ENCODE measurements at regions not wholly inside any gene's neighbourhood (a gene's known extent, or its start where the extent isn't known, plus 50 kb on each side); places are given as distances from the start of the nearest gene placed in this dataset.

GRCh38 chr9:78103971-78104433 lies 72.4 kb upstream of the GNAQ start:
- H3K9me3 ChIP-seq (ENCODE audit: control insufficient read depth, insufficient read depth, low read length), result no peaks in the 10 kb centered on the region
- H4K20me1 ChIP-seq (ENCODE audit: control insufficient read depth, insufficient read depth, low read depth, low read length), result no peaks in the 10 kb centered on the region
- H3K79me2 ChIP-seq (ENCODE audit: control insufficient read depth, low read length), result no peaks in the 10 kb centered on the region
- no peaks in the 10 kb centered on the region for H3K36me3 ChIP-seq (ENCODE audit: control insufficient read depth, low read length)
- H3K27ac ChIP-seq (ENCODE audit: low read depth, low read length), result no peak overlapping the region
- no peak overlapping the region for H3K4me2 ChIP-seq (ENCODE audit: low read length)
- no peak for TF ChIP-seq EZH2phosphoT487 (IDR thresholded peaks at IDR 0.05; ENCODE audit: borderline replicate concordance, low read length)
- TF ChIP-seq CTCF (IDR thresholded peaks at IDR 0.05; ENCODE audit: low read depth, low read length, poor library complexity, severe bottlenecking), result no peak
- no peaks in the 10 kb centered on the region for H3K27me3 ChIP-seq (ENCODE audit: control insufficient read depth, low read length)
- H3K4me3 ChIP-seq (ENCODE audit: low read length), result no peak overlapping the region
- no peaks in the 10 kb centered on the region for H3F3A ChIP-seq (ENCODE audit: control insufficient read depth, insufficient read depth)
- no peaks in the 10 kb centered on the region for H3K9me2 ChIP-seq (replicated peaks; ENCODE audit: control insufficient read depth, low read length)
- peaks cover 5% of the 10 kb centered on the region; the same call in 1 of the 2 replicates for H3K4me1 ChIP-seq (ENCODE audit: control insufficient read depth, low read length)

- Histone ChIP-seq H3K4me1 (ENCODE audit: control insufficient read depth, low read length) (peaks cover 12% of the 10 kb centered on the region; the same call in 1 of the 2 replicates), H3F3A (ENCODE audit: control insufficient read depth, insufficient read depth) (no peaks in the 10 kb centered on the region), H3K4me3 (ENCODE audit: low read length) (no peak overlapping the region), H3K36me3 (ENCODE audit: control insufficient read depth, low read length) (no peaks in the 10 kb centered on the region), H3K27ac (ENCODE audit: low read depth, low read length) (no peak overlapping the region), H3K9me2 (replicated peaks; ENCODE audit: control insufficient read depth, low read length) (no peaks in the 10 kb centered on the region), H3K9me3 (ENCODE audit: control insufficient read depth, insufficient read depth, low read length) (no peaks in the 10 kb centered on the region), H4K20me1 (ENCODE audit: control insufficient read depth, insufficient read depth, low read depth, low read length) (no peaks in the 10 kb centered on the region), H3K79me2 (ENCODE audit: control insufficient read depth, low read length) (no peaks in the 10 kb centered on the region), H3K4me2 (ENCODE audit: low read length) (no peak overlapping the region), H3K27me3 (ENCODE audit: control insufficient read depth, low read length) (peaks cover 15% of the 10 kb centered on the region)
- no peak for TF ChIP-seq CTCF (IDR thresholded peaks at IDR 0.05; ENCODE audit: low read depth, low read length, poor library complexity, severe bottlenecking)
- no peak for TF ChIP-seq EZH2phosphoT487 (IDR thresholded peaks at IDR 0.05; ENCODE audit: borderline replicate concordance, low read length)
Observed at GRCh38 chr9:78101247-78101646, 69.6 kb upstream of the GNAQ start.

- 0 out of 2 replicates have a peak overlapping the region, but pooled peaks have one; percentile 4 for H3K4me2 ChIP-seq (ENCODE audit: low read length)
- no peaks in the 10 kb centered on the region for H3F3A ChIP-seq (ENCODE audit: control insufficient read depth, insufficient read depth)
- H4K20me1 ChIP-seq (ENCODE audit: control insufficient read depth, insufficient read depth, low read depth, low read length), result no peaks in the 10 kb centered on the region
- H3K4me1 ChIP-seq (ENCODE audit: control insufficient read depth, low read length), result peaks cover 7% of the 10 kb centered on the region; the same call in 1 of the 2 replicates
- no peaks in the 10 kb centered on the region for H3K9me2 ChIP-seq (replicated peaks; ENCODE audit: control insufficient read depth, low read length)
- TF ChIP-seq EZH2phosphoT487 (IDR thresholded peaks at IDR 0.05; ENCODE audit: borderline replicate concordance, low read length) (no peak), CTCF (IDR thresholded peaks at IDR 0.05; ENCODE audit: low read depth, low read length, poor library complexity, severe bottlenecking) (no peak)
- H3K4me3 ChIP-seq (ENCODE audit: low read length), result no peak overlapping the region
- H3K9me3 ChIP-seq (ENCODE audit: control insufficient read depth, insufficient read depth, low read length), result no peaks in the 10 kb centered on the region
- no peaks in the 10 kb centered on the region for H3K79me2 ChIP-seq (ENCODE audit: control insufficient read depth, low read length)
- H3K36me3 ChIP-seq (ENCODE audit: control insufficient read depth, low read length), result no peaks in the 10 kb centered on the region
- H3K27ac ChIP-seq (ENCODE audit: low read depth, low read length), result no peak overlapping the region
- peaks cover 15% of the 10 kb centered on the region for H3K27me3 ChIP-seq (ENCODE audit: control insufficient read depth, low read length)
Observed at GRCh38 chr9:78097541-78097940, 65.9 kb upstream of the GNAQ start.

Data from DOHH2 (cell line).